GM04504 (cell line): ENCODE measurements at regions not wholly inside any gene's neighbourhood (a gene's known extent, or its start where the extent isn't known, plus 50 kb on each side); places are given as distances from the start of the nearest gene placed in this dataset.

Source experiments
- DNase-seq: peaks from one replicate; pipeline ENCODE4 v3.0.0-alpha.2; 2012; ENCODE audit warnings: low read depth

GRCh38 chrX:97766501-97767095 is 882.9 kb downstream of the RPA4 start:
- DNase-seq, result no peak

- no peak for DNase-seq
Observed at GRCh38 chrX:97787311-97787710, 903.6 kb downstream of the RPA4 start.

GRCh38 chrX:97787849-97788248 is 904.1 kb downstream of the RPA4 start:
- DNase-seq, result no peak

GRCh38 chrX:97790850-97791249 is 907.1 kb downstream of the RPA4 start:
- DNase-seq, result no peak

GRCh38 chrX:97797076-97797475 is 913.4 kb downstream of the RPA4 start:
- DNase-seq, result no peak

GRCh38 chrX:97806238-97806637 is 922.5 kb downstream of the RPA4 start:
- no peak for DNase-seq

- no peak for DNase-seq
Observed at GRCh38 chrX:97806946-97807345, 923.2 kb downstream of the RPA4 start.

GRCh38 chrX:97820170-97820569 is 936.5 kb downstream of the RPA4 start:
- no peak for DNase-seq

- DNase-seq, result no peak
Observed at GRCh38 chrX:97828471-97828870, 944.8 kb downstream of the RPA4 start.

- DNase-seq, result no peak
Observed at GRCh38 chrX:97835969-97836368, 952.3 kb downstream of the RPA4 start.

GRCh38 chrX:97841544-97842179 is 958.0 kb downstream of the RPA4 start:
- no peak for DNase-seq

GRCh38 chrX:97842468-97843199 is 958.9 kb downstream of the RPA4 start:
- no peak for DNase-seq

GRCh38 chrX:97843200-97843811 is 959.6 kb downstream of the RPA4 start:
- DNase-seq, result no peak

- no peak for DNase-seq
Observed at GRCh38 chrX:97844161-97844560, 960.5 kb downstream of the RPA4 start.

GRCh38 chrX:97844943-97845342 is 961.2 kb downstream of the RPA4 start:
- no peak for DNase-seq

- no peak for DNase-seq
Observed at GRCh38 chrX:97845451-97845850, 961.7 kb downstream of the RPA4 start.

- DNase-seq, result no peak
Observed at GRCh38 chrX:97846228-97846627, 962.5 kb downstream of the RPA4 start.

GRCh38 chrX:97846718-97847237 is 963.1 kb downstream of the RPA4 start:
- DNase-seq, result no peak

- no peak for DNase-seq
Observed at GRCh38 chrX:97847885-97848679, 964.4 kb downstream of the RPA4 start.

- DNase-seq, result no peak
Observed at GRCh38 chrX:97849951-97850350, 966.2 kb downstream of the RPA4 start.

- no peak for DNase-seq
Observed at GRCh38 chrX:97850911-97851310, 967.2 kb downstream of the RPA4 start.

- no peak for DNase-seq
Observed at GRCh38 chrX:97854086-97854485, 970.4 kb downstream of the RPA4 start.
